Astrocyte (in vitro differentiated cells and primary cell): ENCODE measurements at regions not wholly inside any gene's neighbourhood (a gene's known extent, or its start where the extent isn't known, plus 50 kb on each side); places are given as distances from the start of the nearest gene placed in this dataset.

ENCODE experiments used
- DNase-seq: peaks from one replicate; pipeline ENCODE4 v3.0.0-alpha.2; 2010; ENCODE audit warnings: low read depth
- FAIRE-seq: peaks from 2 replicates; lab custom pipeline; 2011; peaks lifted over from hg19 to GRCh38; lab: Jason Lieb, UNC
- H2AFZ ChIP-seq: 2 replicates; pipeline ENCODE4 v1.6.0; 2012; ENCODE audit warnings: low read depth, low read length, inconsistent platforms
- H3K27ac ChIP-seq: 2 replicates; pipeline ENCODE4 v1.5.1; 2011; ENCODE audit warnings: low read depth, low read length, inconsistent platforms
- H3K27me3 ChIP-seq: 2 replicates; pipeline ENCODE4 v1.6.0; 2011; ENCODE audit warnings: low read length, inconsistent platforms; ENCODE audit not compliant: insufficient read depth
- H3K36me3 ChIP-seq: 2 replicates; pipeline ENCODE4 v1.5.1; 2011; ENCODE audit warnings: low read length, inconsistent platforms; ENCODE audit not compliant: insufficient read depth
- H3K4me1 ChIP-seq: 2 replicates; pipeline ENCODE4 v1.5.1; 2011; ENCODE audit warnings: low read length, inconsistent platforms; ENCODE audit not compliant: insufficient read depth
- H3K4me2 ChIP-seq: 2 replicates; pipeline ENCODE4 v1.6.0; 2012; ENCODE audit warnings: low read length, inconsistent platforms
- H3K4me3 ChIP-seq: 2 replicates; pipeline ENCODE4 v1.5.1; 2011; ENCODE audit warnings: low read depth, mild to moderate bottlenecking, low read length, inconsistent platforms; ENCODE audit not compliant: insufficient read depth
- H3K79me2 ChIP-seq: 2 replicates; pipeline ENCODE4 v1.6.0; 2012; ENCODE audit warnings: mild to moderate bottlenecking, low read length, inconsistent platforms; ENCODE audit not compliant: insufficient read depth
- H3K9ac ChIP-seq: 2 replicates; pipeline ENCODE4 v1.6.0; 2012; ENCODE audit warnings: mild to moderate bottlenecking, low read length, inconsistent platforms
- H3K9me3 ChIP-seq: 2 replicates; pipeline ENCODE4 v1.5.1; 2012; ENCODE audit warnings: low read depth, mild to moderate bottlenecking, low read length, inconsistent platforms; ENCODE audit not compliant: insufficient read depth
- H4K20me1 ChIP-seq: 2 replicates; pipeline ENCODE4 v1.6.0; 2012; ENCODE audit warnings: low read length, inconsistent platforms; ENCODE audit not compliant: insufficient read depth
- H3K27ac Mint-ChIP-seq: one replicate; pipeline ENCODE4 v1.8.0; 2021; ENCODE audit warnings: mild to moderate bottlenecking, mixed read lengths; ENCODE audit not compliant: unreplicated experiment
- H3K27me3 Mint-ChIP-seq: one replicate; pipeline ENCODE4 v1.8.0; 2021; ENCODE audit warnings: low read depth, mixed read lengths; ENCODE audit not compliant: unreplicated experiment
- H3K36me3 Mint-ChIP-seq: one replicate; pipeline ENCODE4 v1.8.0; 2021; ENCODE audit warnings: low read depth, mixed read lengths; ENCODE audit not compliant: unreplicated experiment
- H3K4me1 Mint-ChIP-seq: one replicate; pipeline ENCODE4 v1.8.0; 2021; ENCODE audit warnings: low read depth, mixed read lengths; ENCODE audit not compliant: unreplicated experiment
- H3K4me3 Mint-ChIP-seq: one replicate; pipeline ENCODE4 v1.8.0; 2021; ENCODE audit warnings: mild to moderate bottlenecking, moderate library complexity, mixed read lengths; ENCODE audit not compliant: unreplicated experiment
- H3K9me3 Mint-ChIP-seq: one replicate; pipeline ENCODE4 v1.8.0; 2021; ENCODE audit warnings: mild to moderate bottlenecking, mixed read lengths; ENCODE audit not compliant: unreplicated experiment
- CTCF ChIP-seq: IDR thresholded peaks from 2 replicates; pipeline ENCODE4 v1.5.1; 2011; ENCODE audit warnings: low read depth, mild to moderate bottlenecking, inconsistent platforms, low read length, moderate library complexity; ENCODE audit not compliant: insufficient read depth
- EZH2 ChIP-seq: IDR thresholded peaks from 2 replicates; pipeline ENCODE4 v1.6.1; 2012; ENCODE audit warnings: mild to moderate bottlenecking, low read length, inconsistent platforms; ENCODE audit not compliant: insufficient read depth

GRCh38 chr10:56567580-56567979 lies 206.5 kb upstream of the ZWINT start:
- Mint-ChIP-seq H3K4me3 (no peak overlapping the region), H3K36me3 (no peaks in the 10 kb centered on the region), H3K4me1 (no peaks in the 10 kb centered on the region), H3K27me3 (no peaks in the 10 kb centered on the region), H3K27ac (no peak overlapping the region), H3K9me3 (peaks cover 4% of the 10 kb centered on the region)
- Histone ChIP-seq H3K9me3 (peaks cover 6% of the 10 kb centered on the region), H3K27ac (no peak overlapping the region), H3K79me2 (no peaks in the 10 kb centered on the region), H3K4me2 (no peak overlapping the region), H4K20me1 (no peaks in the 10 kb centered on the region), H3K9ac (no peak overlapping the region), H3K36me3 (no peaks in the 10 kb centered on the region), H2AFZ (no peak overlapping the region), H3K4me1 (no peaks in the 10 kb centered on the region), H3K27me3 (no peaks in the 10 kb centered on the region), H3K4me3 (no peak overlapping the region)
- DNase-seq (no peak), FAIRE-seq (no peak)
- no peak for TF ChIP-seq CTCF
- TF ChIP-seq EZH2: no peak

GRCh38 chr10:56561336-56561735 lies 200.3 kb upstream of the ZWINT start:
- Histone ChIP-seq H3K4me3 (no peak overlapping the region), H3K9ac (no peak overlapping the region), H3K36me3 (no peaks in the 10 kb centered on the region), H3K79me2 (no peaks in the 10 kb centered on the region), H3K27ac (no peak overlapping the region), H3K9me3 (no peaks in the 10 kb centered on the region), H3K27me3 (no peaks in the 10 kb centered on the region), H3K4me1 (no peaks in the 10 kb centered on the region), H2AFZ (no peak overlapping the region), H4K20me1 (no peaks in the 10 kb centered on the region), H3K4me2 (no peak overlapping the region)
- no peak overlapping the region for H3K27ac Mint-ChIP-seq
- DNase-seq (no peak), FAIRE-seq (no peak)
- TF ChIP-seq CTCF: no peak
- no peak for TF ChIP-seq EZH2
- H3K36me3 Mint-ChIP-seq: no peaks in the 10 kb centered on the region
- H3K4me3 Mint-ChIP-seq: no peak overlapping the region
- no peaks in the 10 kb centered on the region for H3K4me1 Mint-ChIP-seq
- H3K27me3 Mint-ChIP-seq: no peaks in the 10 kb centered on the region
- no peaks in the 10 kb centered on the region for H3K9me3 Mint-ChIP-seq

GRCh38 chr10:56551037-56551436 lies 190.0 kb upstream of the ZWINT start:
- H3K9me3 Mint-ChIP-seq: peaks cover 5% of the 10 kb centered on the region
- H3K4me1 Mint-ChIP-seq: peaks cover 3% of the 10 kb centered on the region
- Histone ChIP-seq H3K4me1 (no peaks in the 10 kb centered on the region), H3K27ac (no peak overlapping the region), H3K9ac (no peak overlapping the region), H4K20me1 (no peaks in the 10 kb centered on the region), H3K27me3 (no peaks in the 10 kb centered on the region), H3K79me2 (no peaks in the 10 kb centered on the region), H3K36me3 (no peaks in the 10 kb centered on the region), H3K4me3 (no peak overlapping the region), H3K9me3 (no peaks in the 10 kb centered on the region), H3K4me2 (no peak overlapping the region), H2AFZ (no peak overlapping the region)
- H3K4me3 Mint-ChIP-seq: no peak overlapping the region
- TF ChIP-seq EZH2 (no peak), CTCF (no peak)
- no peaks in the 10 kb centered on the region for H3K27me3 Mint-ChIP-seq
- no peaks in the 10 kb centered on the region for H3K36me3 Mint-ChIP-seq
- no peak overlapping the region for H3K27ac Mint-ChIP-seq
- DNase-seq: no peak
- FAIRE-seq: no peak
